HG03280 (cell line): ENCODE measurements at regions not wholly inside any gene's neighbourhood (a gene's known extent, or its start where the extent isn't known, plus 50 kb on each side); places are given as distances from the start of the nearest gene placed in this dataset.
"Not testable (repeated sequence)": the region's sequence is repeated elsewhere in the genome, so short reads cannot be mapped to it uniquely, and the experiment has no call there.

Experiments used
- ATAC-seq: cut with Tn5 transposase; IDR thresholded peaks from one replicate; pipeline ENCODE4 v1.9.1; 2021; ENCODE audit warnings: mild to moderate bottlenecking, moderate library complexity; ENCODE audit not compliant: unreplicated experiment

GRCh38 chr4:66339007-66339406 is 668.7 kb upstream of the EPHA5 start:
- no peak for ATAC-seq

- ATAC-seq, result no peak
Measured at GRCh38 chr4:66331761-66332160, 661.5 kb upstream of the EPHA5 start.

GRCh38 chr4:66330125-66330524 is 659.8 kb upstream of the EPHA5 start:
- ATAC-seq, result no peak

- ATAC-seq, result no peak
Measured at GRCh38 chr4:66328803-66329574, 658.7 kb upstream of the EPHA5 start.

- ATAC-seq, result no peak
Measured at GRCh38 chr4:66307641-66308438, 637.6 kb upstream of the EPHA5 start.

- no peak for ATAC-seq
Measured at GRCh38 chr4:66300336-66300934, 630.1 kb upstream of the EPHA5 start.

GRCh38 chr4:66298569-66298968 is 628.3 kb upstream of the EPHA5 start:
- no peak for ATAC-seq

- no peak for ATAC-seq
Measured at GRCh38 chr4:66297703-66298102, 627.4 kb upstream of the EPHA5 start.

GRCh38 chr4:66294638-66295037 is 624.3 kb upstream of the EPHA5 start:
- no peak for ATAC-seq

- ATAC-seq, result no peak
Measured at GRCh38 chr4:66284991-66285451, 614.7 kb upstream of the EPHA5 start.

- no peak for ATAC-seq
Measured at GRCh38 chr4:66279084-66279483, 608.8 kb upstream of the EPHA5 start.

GRCh38 chr4:66275411-66276038 is 605.2 kb upstream of the EPHA5 start:
- ATAC-seq, result no peak

GRCh38 chr4:66273110-66273509 is 602.8 kb upstream of the EPHA5 start:
- ATAC-seq, result no peak

GRCh38 chr4:66270356-66270755 is 600.1 kb upstream of the EPHA5 start:
- not testable (repeated sequence) for ATAC-seq

GRCh38 chr4:66266554-66266953 is 596.3 kb upstream of the EPHA5 start:
- not testable (repeated sequence) for ATAC-seq

GRCh38 chr4:66266035-66266434 is 595.7 kb upstream of the EPHA5 start:
- no peak for ATAC-seq

GRCh38 chr4:66252291-66252690 is 582.0 kb upstream of the EPHA5 start:
- no peak for ATAC-seq

GRCh38 chr4:66246643-66247042 is 576.4 kb upstream of the EPHA5 start:
- no peak for ATAC-seq

- no peak for ATAC-seq
Measured at GRCh38 chr4:66235876-66236275, 565.6 kb upstream of the EPHA5 start.

- ATAC-seq, result no peak
Measured at GRCh38 chr4:66229885-66230284, 559.6 kb upstream of the EPHA5 start.

GRCh38 chr4:66225539-66225938 is 555.2 kb upstream of the EPHA5 start:
- ATAC-seq, result no peak
